ENCODE measurements at regions not wholly inside any gene's neighbourhood (a gene's known extent, or its start where the extent isn't known, plus 50 kb on each side); places are given as distances from the start of the nearest gene placed in this dataset.
"Not testable (repeated sequence)": the region's sequence is repeated elsewhere in the genome, so short reads cannot be mapped to it uniquely, and the experiment has no call there.

- Histone ChIP-seq H3K27ac (no peak overlapping the region), H3K4me3 (no peak overlapping the region), H3K4me1 (replicated peaks in 1 of 2) (peaks cover 3 to 14% of the 10 kb centered on the region in 2 donors)
- 0 to 100% (median 69%) methylated on average over 1 to 5 of the region's 11 CpGs; no CpG with 5 or more reads in 2 of the 10 experiments for WGBS, 10 experiments
- in situ Hi-C loops (cut with MboI; ENCODE audit: low pct_unique_long_range_greater_than_20kb in 2 of 9, low sequenced_read_pairs in 9 of 9, unreplicated experiment in 9 of 9): no loop called here
- peak in 5 of 8 experiments; percentile 86 to 93 (median 90) for ATAC-seq (replicated peaks in 6 of 8)
These were observed 225.8 kb upstream of the SLCO3A1 start for GRCh38 chr15:91627473-91628278.

GRCh38 chr15:91630090-91630489, 223.4 kb upstream of the SLCO3A1 start:
- peaks cover 1 to 11% of the 10 kb centered on the region in 2 donors for H3K4me1 ChIP-seq (replicated peaks in 1 of 2)
- H3K27ac ChIP-seq: no peak overlapping the region
- ATAC-seq (replicated peaks in 6 of 8): no peak
- WGBS, 10 experiments: 0 to 96% (median 59%) methylated on average over 1 to 5 of the region's 6 CpGs; no CpG with 5 or more reads in 2 of the 10 experiments
- in situ Hi-C loops (cut with MboI; ENCODE audit: low pct_unique_long_range_greater_than_20kb in 2 of 9, low sequenced_read_pairs in 9 of 9, unreplicated experiment in 9 of 9): no loop called here
- no peak overlapping the region for H3K4me3 ChIP-seq

DNA sequence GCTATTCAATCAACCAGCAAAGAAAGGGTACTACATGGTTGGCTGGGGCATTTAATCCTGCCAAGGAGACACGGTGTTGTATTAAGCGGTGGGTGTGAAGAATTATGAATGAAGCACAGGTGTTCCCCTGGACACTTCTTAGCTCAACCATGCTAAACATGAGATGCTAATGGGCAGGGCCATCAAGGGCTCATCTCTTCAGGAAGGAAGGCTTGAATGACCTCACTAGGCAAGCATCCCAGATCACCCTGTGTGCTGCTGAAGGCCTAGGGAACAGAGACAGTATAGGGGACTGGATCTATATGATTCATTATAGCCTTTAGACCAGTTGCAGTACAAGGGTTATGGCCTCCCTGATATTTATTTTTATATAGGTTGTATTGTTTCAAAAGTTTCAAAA, 221.3 kb upstream of the SLCO3A1 start:
- ATAC-seq (replicated peaks in 6 of 8): no peak
- in situ Hi-C loops (cut with MboI; ENCODE audit: low pct_unique_long_range_greater_than_20kb in 2 of 9, low sequenced_read_pairs in 9 of 9, unreplicated experiment in 9 of 9): no loop called here
- Histone ChIP-seq H3K4me1 (replicated peaks in 1 of 2) (peaks cover 7 to 9% of the 10 kb centered on the region in 2 donors), H3K27ac (no peak overlapping the region), H3K4me3 (no peak overlapping the region)
- WGBS, 10 experiments: 40 to 100% (median 78%) methylated on average over 1 to 2 of the region's 2 CpGs; no CpG with 5 or more reads in 5 of the 10 experiments

- Histone ChIP-seq H3K4me1 (replicated peaks in 1 of 2) (peaks cover 0 to 9% of the 10 kb centered on the region in 2 donors), H3K4me3 (no peak overlapping the region), H3K27ac (no peak overlapping the region)
- in situ Hi-C loops (cut with MboI; ENCODE audit: low pct_unique_long_range_greater_than_20kb in 2 of 9, low sequenced_read_pairs in 9 of 9, unreplicated experiment in 9 of 9): no loop called here
- 11 to 88% (median 73%) methylated on average over 2 to 6 of the region's 9 CpGs; no CpG with 5 or more reads in 2 of the 10 experiments for WGBS, 10 experiments
- ATAC-seq (replicated peaks in 6 of 8): no peak
These were observed 220.5 kb upstream of the SLCO3A1 start for GRCh38 chr15:91632981-91633380.

DNA sequence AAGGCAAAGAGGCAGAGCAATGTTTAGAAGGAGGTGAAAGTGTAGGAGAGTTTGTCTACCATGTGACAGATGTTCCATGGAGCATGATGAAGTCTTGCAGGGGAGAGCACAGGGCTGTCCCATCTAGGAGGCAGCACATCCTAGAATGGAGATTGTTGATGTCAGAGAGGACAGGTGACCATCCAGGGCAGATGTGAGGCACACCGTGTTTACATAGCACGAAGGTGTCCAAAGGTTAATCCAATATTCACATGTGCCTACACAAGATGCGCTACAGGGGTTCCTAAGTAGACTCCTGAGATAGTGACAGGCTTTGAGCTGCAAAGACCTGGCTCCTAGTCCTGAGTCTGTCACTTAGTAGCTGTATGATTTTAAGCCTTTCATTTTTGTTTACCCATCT, 219.3 kb upstream of the SLCO3A1 start:
- 40 to 100% (median 90%) methylated on average over 1 to 3 of the region's 3 CpGs; no CpG with 5 or more reads in 5 of the 10 experiments for WGBS, 10 experiments
- H3K27ac ChIP-seq: no peak overlapping the region
- ATAC-seq (replicated peaks in 6 of 8): no peak

GRCh38 chr15:91635080-91635479, 218.4 kb upstream of the SLCO3A1 start:
- no peak overlapping the region for H3K4me3 ChIP-seq
- no peak overlapping the region for H3K27ac ChIP-seq
- WGBS, 10 experiments: 60 to 94% (median 78%) methylated on average over 1 to 2 of the region's 2 CpGs; no CpG with 5 or more reads in 3 of the 10 experiments
- ATAC-seq (replicated peaks in 6 of 8): no peak
- in situ Hi-C loops (cut with MboI; ENCODE audit: low pct_unique_long_range_greater_than_20kb in 2 of 9, low sequenced_read_pairs in 9 of 9, unreplicated experiment in 9 of 9): no loop called here
- peaks cover 0 to 9% of the 10 kb centered on the region in 2 donors for H3K4me1 ChIP-seq (replicated peaks in 1 of 2)

More for the DNA sequence above, 219.3 kb upstream of the SLCO3A1 start:
- H3K4me3 ChIP-seq: no peak overlapping the region
- peaks cover 0 to 9% of the 10 kb centered on the region in 2 donors for H3K4me1 ChIP-seq (replicated peaks in 1 of 2)
- in situ Hi-C loops (cut with MboI; ENCODE audit: low pct_unique_long_range_greater_than_20kb in 2 of 9, low sequenced_read_pairs in 9 of 9, unreplicated experiment in 9 of 9): no loop called here

- Histone ChIP-seq H3K4me3 (no peak overlapping the region), H3K4me1 (replicated peaks in 1 of 2) (peaks cover 0 to 9% of the 10 kb centered on the region in 2 donors), H3K27ac (no peak overlapping the region)
- in situ Hi-C loops (cut with MboI; ENCODE audit: low pct_unique_long_range_greater_than_20kb in 2 of 9, low sequenced_read_pairs in 9 of 9, unreplicated experiment in 9 of 9): no loop called here
- WGBS, 10 experiments: 0 to 100% methylated on average over 1 of the region's 1 CpG; no CpG with 5 or more reads in 8 of the 10 experiments
- ATAC-seq (replicated peaks in 6 of 8): no peak
These were observed 217.9 kb upstream of the SLCO3A1 start for GRCh38 chr15:91635641-91636040.

DNA sequence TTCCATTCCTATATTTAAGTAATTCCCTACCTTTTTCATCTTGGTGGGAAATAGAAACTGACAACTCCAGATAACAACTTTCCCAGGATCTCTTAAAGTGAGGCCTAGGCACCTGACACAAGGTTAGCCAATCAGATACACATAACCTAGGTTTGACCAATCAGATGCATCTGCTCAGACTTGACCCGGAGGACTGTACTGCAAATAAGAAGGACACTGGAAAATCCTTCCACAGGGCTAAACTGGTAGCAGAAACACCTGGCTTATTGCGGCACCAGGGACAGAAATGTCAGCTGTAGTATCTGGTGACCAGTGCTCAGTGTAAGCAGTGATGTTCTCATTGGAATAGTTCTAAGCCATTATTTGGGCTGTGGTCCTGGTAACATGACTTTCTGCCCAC, 204.5 kb upstream of the SLCO3A1 start:
- H3K4me3 ChIP-seq: no peak overlapping the region
- ATAC-seq (replicated peaks in 6 of 8): no peak
- no peak overlapping the region for H3K27ac ChIP-seq
- in situ Hi-C loops (cut with MboI; ENCODE audit: low pct_unique_long_range_greater_than_20kb in 2 of 9, low sequenced_read_pairs in 9 of 9, unreplicated experiment in 9 of 9): no loop called here
- 17 to 100% (median 88%) methylated on average over 1 of the region's 2 CpGs; no CpG with 5 or more reads in 3 of the 10 experiments for WGBS, 10 experiments
- H3K4me1 ChIP-seq (replicated peaks in 1 of 2): peaks cover 0 to 5% of the 10 kb centered on the region in 2 donors

GRCh38 chr15:91649831-91650321, 203.6 kb upstream of the SLCO3A1 start:
- in situ Hi-C loops (cut with MboI; ENCODE audit: low pct_unique_long_range_greater_than_20kb in 2 of 9, low sequenced_read_pairs in 9 of 9, unreplicated experiment in 9 of 9): no loop called here
- 0 to 100% (median 70%) methylated on average over 1 to 4 of the region's 4 CpGs for WGBS, 10 experiments
- no peak overlapping the region for H3K27ac ChIP-seq
- no peak for ATAC-seq (replicated peaks in 6 of 8)
- H3K4me1 ChIP-seq (replicated peaks in 1 of 2): peaks cover 0 to 5% of the 10 kb centered on the region in 2 donors
- H3K4me3 ChIP-seq: no peak overlapping the region

DNA sequence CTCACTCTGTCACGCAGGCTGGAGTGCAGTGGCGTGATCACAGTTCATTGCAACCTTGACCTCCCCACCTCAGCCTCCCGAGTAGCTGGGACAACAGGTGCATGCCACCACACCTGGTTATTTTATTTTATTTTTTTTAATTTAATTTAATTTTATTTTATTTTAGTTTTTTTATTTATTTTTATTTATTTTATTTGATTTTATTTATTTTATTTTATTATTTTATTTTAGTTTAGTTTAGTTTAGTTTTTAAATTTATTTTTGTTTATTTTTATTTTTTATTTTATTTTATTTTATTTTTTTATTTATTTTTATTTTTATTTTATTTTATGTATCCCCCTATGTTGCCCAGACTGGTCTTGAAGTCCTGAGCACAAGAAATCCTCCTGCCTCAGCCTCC, 202.3 kb upstream of the SLCO3A1 start:
- no peak overlapping the region for H3K4me3 ChIP-seq
- in situ Hi-C loops (cut with MboI; ENCODE audit: low pct_unique_long_range_greater_than_20kb in 2 of 9, low sequenced_read_pairs in 9 of 9, unreplicated experiment in 9 of 9): no loop called here
- peaks cover 0 to 5% of the 10 kb centered on the region in 2 donors for H3K4me1 ChIP-seq (replicated peaks in 1 of 2)
- no peak for ATAC-seq (replicated peaks in 6 of 8)
- H3K27ac ChIP-seq: no peak overlapping the region
- WGBS, 10 experiments: 6 to 100% (median 63%) methylated on average over 1 to 3 of the region's 3 CpGs; no CpG with 5 or more reads in 2 of the 10 experiments

GRCh38 chr15:91652610-91653207, 200.8 kb upstream of the SLCO3A1 start:
- Histone ChIP-seq H3K4me1 (replicated peaks in 1 of 2) (peaks cover 0 to 5% of the 10 kb centered on the region in 2 donors), H3K4me3 (no peak overlapping the region), H3K27ac (no peak overlapping the region)
- in situ Hi-C loops (cut with MboI; ENCODE audit: low pct_unique_long_range_greater_than_20kb in 2 of 9, low sequenced_read_pairs in 9 of 9, unreplicated experiment in 9 of 9): no loop called here
- ATAC-seq (replicated peaks in 6 of 8): peak in 1 of 8 experiments; percentile 22
- 13 to 75% (median 47%) methylated on average over 3 to 7 of the region's 7 CpGs for WGBS, 10 experiments

DNA sequence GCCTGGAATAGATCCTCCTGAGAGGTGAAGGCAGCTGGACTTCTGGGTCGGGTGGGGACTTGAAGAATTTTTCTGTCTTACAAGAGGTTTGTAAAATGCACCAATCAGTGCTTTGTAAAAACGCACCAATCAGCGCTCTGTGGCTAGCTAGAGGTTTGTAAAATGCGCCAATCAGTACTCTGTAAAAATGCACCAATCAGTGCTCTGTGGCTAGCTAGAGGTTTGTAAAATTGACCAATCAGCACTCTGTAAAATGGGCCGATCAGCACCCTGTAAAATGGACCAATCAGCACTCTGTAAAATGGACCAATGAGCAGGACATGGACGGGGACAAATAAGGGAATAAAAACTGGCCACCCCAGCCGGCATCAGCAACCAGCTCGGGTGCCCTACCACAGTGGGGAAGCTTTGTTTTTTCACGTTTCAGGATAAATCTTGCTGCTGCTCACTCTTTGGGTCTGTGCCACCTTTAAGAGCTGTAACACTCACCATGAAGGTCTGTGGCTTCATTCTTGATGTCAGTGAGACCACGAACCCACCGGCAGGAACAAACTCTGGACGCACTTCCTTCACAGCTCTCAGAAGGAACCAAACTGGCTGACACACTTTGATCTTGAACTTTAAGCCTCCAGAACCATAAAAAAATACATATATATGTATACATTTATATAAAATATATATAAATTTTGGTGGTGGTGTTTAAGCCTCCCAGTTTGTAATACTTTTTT, 197.8 kb upstream of the SLCO3A1 start:
- H3K4me3 ChIP-seq; ATAC-seq (replicated peaks in 6 of 8); H3K4me1 ChIP-seq (replicated peaks in 1 of 2); in situ Hi-C loops (cut with MboI; ENCODE audit: low pct_unique_long_range_greater_than_20kb in 2 of 9, low sequenced_read_pairs in 9 of 9, unreplicated experiment in 9 of 9); H3K27ac ChIP-seq: not testable (repeated sequence)
- WGBS, 10 experiments: 0 to 97% (median 67%) methylated on average over 1 to 11 of the region's 12 CpGs

- in situ Hi-C loops (cut with MboI; ENCODE audit: low pct_unique_long_range_greater_than_20kb in 2 of 9, low sequenced_read_pairs in 9 of 9, unreplicated experiment in 9 of 9): no loop called here
- WGBS, 10 experiments: 5 to 82% (median 74%) methylated on average over 3 to 6 of the region's 6 CpGs; no CpG with 5 or more reads in 3 of the 10 experiments
- no peak for ATAC-seq (replicated peaks in 6 of 8)
These were observed 193.3 kb upstream of the SLCO3A1 start for GRCh38 chr15:91660174-91660649.

More at GRCh38 chr15:91660174-91660649, 193.3 kb upstream of the SLCO3A1 start:
- no peak overlapping the region for H3K27ac ChIP-seq
- no peak overlapping the region for H3K4me3 ChIP-seq
- no peaks in the 10 kb centered on the region for H3K4me1 ChIP-seq (replicated peaks in 1 of 2)
